HL-60 (cell line): ENCODE measurements at regions not wholly inside any gene's neighbourhood (a gene's known extent, or its start where the extent isn't known, plus 50 kb on each side); places are given as distances from the start of the nearest gene placed in this dataset.
"Not testable (repeated sequence)": the region's sequence is repeated elsewhere in the genome, so short reads cannot be mapped to it uniquely, and the experiment has no call there.

Source experiments
- DNase-seq, 2 experiments: peaks; one replicate each; pipeline ENCODE4 v3.0.0-alpha.2; 2010 to 2020; ENCODE audit warnings: low read depth in 1 of 2, low spot score in 1 of 2
- H3K27ac ChIP-seq: fragments of 250-450 bp; sonication (Bioruptor Pico); replicated peaks from 2 replicates; pipeline ENCODE4 v1.5.1; 2020; ENCODE audit warnings: mild to moderate bottlenecking, moderate library complexity
- H3K27me3 ChIP-seq: fragments of 250-450 bp; sonication (Bioruptor Pico); 2 replicates; pipeline ENCODE4 v1.5.1; 2021; ENCODE audit warnings: mild to moderate bottlenecking, moderate library complexity; ENCODE audit not compliant: insufficient read depth, poor library complexity, severe bottlenecking
- H3K4me3 ChIP-seq: replicated peaks from 2 replicates; pipeline ENCODE4 v1.5.1; 2011; ENCODE audit warnings: mild to moderate bottlenecking, control low read depth, low read length; ENCODE audit not compliant: insufficient read depth
- CTCF ChIP-seq: IDR thresholded peaks from one replicate; pipeline ENCODE4 v1.5.1; 2011; ENCODE audit warnings: low read length, control low read depth, inconsistent platforms; ENCODE audit not compliant: insufficient read depth
- GABPA ChIP-seq: IDR thresholded peaks from 2 replicates; pipeline ENCODE4 v1.6.1; 2012; ENCODE audit warnings: low read depth
- POLR2AphosphoS5 ChIP-seq: IDR thresholded peaks from 2 replicates; pipeline ENCODE4 v1.6.1; 2012; ENCODE audit warnings: low read depth
- REST ChIP-seq: IDR thresholded peaks from 2 replicates; pipeline ENCODE4 v1.6.1; 2012; ENCODE audit warnings: low read depth; ENCODE audit not compliant: insufficient replicate concordance
- SPI1 ChIP-seq: IDR thresholded peaks from 2 replicates; pipeline ENCODE4 v1.6.1; 2012; ENCODE audit warnings: low read depth, mild to moderate bottlenecking, borderline replicate concordance

- no peaks in the 10 kb centered on the region for H3K27me3 ChIP-seq
- TF ChIP-seq REST (no peak), SPI1 (no peak), GABPA (no peak), CTCF (no peak), POLR2AphosphoS5 (no peak)
- no peak overlapping the region for H3K27ac ChIP-seq
- no peak overlapping the region for H3K4me3 ChIP-seq
- DNase-seq = no peak
Measured at GRCh38 chr9:115810166-115810565, 343.4 kb upstream of the PAPPA start.

- DNase-seq = no peak
- TF ChIP-seq CTCF (no peak), POLR2AphosphoS5 (no peak), GABPA (no peak)
Measured at GRCh38 chr9:115814081-115814480, 339.5 kb upstream of the PAPPA start.

GRCh38 chr9:115815786-115816185 lies 337.8 kb upstream of the PAPPA start:
- TF ChIP-seq GABPA (no peak), POLR2AphosphoS5 (no peak), SPI1 (no peak), CTCF (no peak), REST (no peak)
- DNase-seq = no peak
- Histone ChIP-seq H3K27me3 (no peaks in the 10 kb centered on the region), H3K4me3 (no peak overlapping the region), H3K27ac (no peak overlapping the region)

More at GRCh38 chr9:115814081-115814480, 339.5 kb upstream of the PAPPA start:
- Histone ChIP-seq H3K27ac (no peak overlapping the region), H3K4me3 (no peak overlapping the region), H3K27me3 (no peaks in the 10 kb centered on the region)

- not testable (repeated sequence) for H3K27ac ChIP-seq, DNase-seq, H3K27me3 ChIP-seq, H3K4me3 ChIP-seq
Measured at GRCh38 chr9:115818651-115819050, 334.9 kb upstream of the PAPPA start.
